K562 (cell line): ENCODE measurements at regions not wholly inside any gene's neighbourhood (a gene's known extent, or its start where the extent isn't known, plus 50 kb on each side); places are given as distances from the start of the nearest gene placed in this dataset.
A peak's percentile ranks its signal among the peaks of the same experiment; 100 is the strongest.

Experiments
- ARID3B ChIP-seq: fragments of 250-450 bp; sonication (Bioruptor Pico); IDR thresholded peaks from 2 replicates; pipeline ENCODE4 v1.4.0; 2020; ENCODE audit warnings: borderline replicate concordance
- CBFA2T2 ChIP-seq: fragments of 450-650 bp; conservative IDR thresholded peaks from 2 replicates; pipeline ENCODE4 v1.6.1; 2017; ENCODE audit warnings: mild to moderate bottlenecking
- EHMT2 ChIP-seq: fragments of 450-650 bp; IDR thresholded peaks from 2 replicates; pipeline ENCODE4 v1.6.1; 2018; ENCODE audit warnings: antibody characterized with exemption
- ELF1 ChIP-seq: fragments of 200-800 bp; sonication (Bioruptor generic); IDR thresholded peaks from 2 replicates; pipeline ENCODE4 v1.6.1; 2016; ENCODE audit warnings: missing genetic modification characterization, missing compliant biosample characterization
- HINFP ChIP-seq: fragments of 450-650 bp; conservative IDR thresholded peaks from 2 replicates; pipeline ENCODE4 v1.6.1; 2016; ENCODE audit warnings: missing genetic modification characterization, low read depth, mild to moderate bottlenecking, control low read depth, missing compliant biosample characterization
- KDM4B ChIP-seq, 2 experiments: fragments of 450-650 bp in 1 of 2; sonication (generic) in 1 of 2; IDR thresholded peaks; 2 replicates each; pipeline ENCODE4 v1.6.1; 2016 to 2017; ENCODE audit warnings: borderline replicate concordance in 2 of 2, antibody characterized with exemption in 1 of 2, low read depth in 1 of 2, mild to moderate bottlenecking in 1 of 2
- MCM3 ChIP-seq: fragments of 450-650 bp; IDR thresholded peaks from 2 replicates; pipeline ENCODE4 v1.6.1; 2016
- NCOA4 ChIP-seq: fragments of 450-650 bp; IDR thresholded peaks from 2 replicates; pipeline ENCODE4 v1.6.1; 2018; ENCODE audit warnings: mild to moderate bottlenecking; ENCODE audit not compliant: partially characterized antibody
- NCOR1 ChIP-seq: fragments of 450-650 bp; IDR thresholded peaks from 2 replicates; pipeline ENCODE4 v1.6.1; 2016; ENCODE audit warnings: mild to moderate bottlenecking, moderate library complexity
- NFATC3 ChIP-seq: fragments of 450-650 bp; IDR thresholded peaks from 2 replicates; pipeline ENCODE4 v1.6.1; 2017; ENCODE audit warnings: mild to moderate bottlenecking
- PTTG1 ChIP-seq: fragments of 450-650 bp; IDR thresholded peaks from 2 replicates; pipeline ENCODE4 v1.6.1; 2016; ENCODE audit warnings: low read depth, mild to moderate bottlenecking, missing genetic modification characterization, missing compliant biosample characterization
- RAD51 ChIP-seq: fragments of 450-650 bp; IDR thresholded peaks from 2 replicates; pipeline ENCODE4 v1.7.1; 2016; ENCODE audit warnings: low read depth, mild to moderate bottlenecking, borderline replicate concordance
- SMARCB1 ChIP-seq: IDR thresholded peaks from 2 replicates; pipeline ENCODE4 v1.6.1; 2011; ENCODE audit warnings: improper control_type of control experiment, low read depth; ENCODE audit not compliant: insufficient read length
- SP2 ChIP-seq: IDR thresholded peaks from 2 replicates; pipeline ENCODE4 v1.6.1; 2011; ENCODE audit warnings: mild to moderate bottlenecking, low read depth, low read length, moderate library complexity; ENCODE audit not compliant: poor library complexity, severe bottlenecking; ENCODE audit errors: extremely low read depth
- STAT5A ChIP-seq: IDR thresholded peaks from 2 replicates; pipeline ENCODE4 v1.6.1; 2012; ENCODE audit warnings: low read length, inconsistent platforms, borderline replicate concordance
- ZBTB7A ChIP-seq: IDR thresholded peaks from 2 replicates; pipeline ENCODE4 v1.6.1; 2011; ENCODE audit warnings: low read depth, mild to moderate bottlenecking, low read length, moderate library complexity, borderline replicate concordance; ENCODE audit not compliant: control insufficient read depth
- TF ChIP-seq, protein P1 (sequence below): fragments of 450-650 bp; IDR thresholded peaks from 2 replicates; pipeline ENCODE4 v1.6.1; 2017; ENCODE audit warnings: antibody characterized with exemption, mild to moderate bottlenecking

GRCh38 chr3:99066863-99067262 lies 165.4 kb upstream of the DCBLD2 start (continued):
- TF ChIP-seq, protein P1, sequence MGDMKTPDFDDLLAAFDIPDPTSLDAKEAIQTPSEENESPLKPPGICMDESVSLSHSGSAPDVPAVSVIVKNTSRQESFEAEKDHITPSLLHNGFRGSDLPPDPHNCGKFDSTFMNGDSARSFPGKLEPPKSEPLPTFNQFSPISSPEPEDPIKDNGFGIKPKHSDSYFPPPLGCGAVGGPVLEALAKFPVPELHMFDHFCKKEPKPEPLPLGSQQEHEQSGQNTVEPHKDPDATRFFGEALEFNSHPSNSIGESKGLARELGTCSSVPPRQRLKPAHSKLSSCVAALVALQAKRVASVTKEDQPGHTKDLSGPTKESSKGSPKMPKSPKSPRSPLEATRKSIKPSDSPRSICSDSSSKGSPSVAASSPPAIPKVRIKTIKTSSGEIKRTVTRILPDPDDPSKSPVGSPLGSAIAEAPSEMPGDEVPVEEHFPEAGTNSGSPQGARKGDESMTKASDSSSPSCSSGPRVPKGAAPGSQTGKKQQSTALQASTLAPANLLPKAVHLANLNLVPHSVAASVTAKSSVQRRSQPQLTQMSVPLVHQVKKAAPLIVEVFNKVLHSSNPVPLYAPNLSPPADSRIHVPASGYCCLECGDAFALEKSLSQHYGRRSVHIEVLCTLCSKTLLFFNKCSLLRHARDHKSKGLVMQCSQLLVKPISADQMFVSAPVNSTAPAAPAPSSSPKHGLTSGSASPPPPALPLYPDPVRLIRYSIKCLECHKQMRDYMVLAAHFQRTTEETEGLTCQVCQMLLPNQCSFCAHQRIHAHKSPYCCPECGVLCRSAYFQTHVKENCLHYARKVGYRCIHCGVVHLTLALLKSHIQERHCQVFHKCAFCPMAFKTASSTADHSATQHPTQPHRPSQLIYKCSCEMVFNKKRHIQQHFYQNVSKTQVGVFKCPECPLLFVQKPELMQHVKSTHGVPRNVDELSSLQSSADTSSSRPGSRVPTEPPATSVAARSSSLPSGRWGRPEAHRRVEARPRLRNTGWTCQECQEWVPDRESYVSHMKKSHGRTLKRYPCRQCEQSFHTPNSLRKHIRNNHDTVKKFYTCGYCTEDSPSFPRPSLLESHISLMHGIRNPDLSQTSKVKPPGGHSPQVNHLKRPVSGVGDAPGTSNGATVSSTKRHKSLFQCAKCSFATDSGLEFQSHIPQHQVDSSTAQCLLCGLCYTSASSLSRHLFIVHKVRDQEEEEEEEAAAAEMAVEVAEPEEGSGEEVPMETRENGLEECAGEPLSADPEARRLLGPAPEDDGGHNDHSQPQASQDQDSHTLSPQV: no peak
- TF ChIP-seq SP2: no peak
- TF ChIP-seq STAT5A: peak; percentile 18; the same call in 1 of the 2 replicates
- TF ChIP-seq ARID3B (CRISPR knock-in tag): no peak
- TF ChIP-seq MCM3: no peak
- no peak for TF ChIP-seq NCOR1
- TF ChIP-seq CBFA2T2: peak; percentile 28; the same call in 1 of the 2 replicates
- TF ChIP-seq SMARCB1: no peak
- TF ChIP-seq ZBTB7A: no peak
- no peak for TF ChIP-seq EHMT2
- no peak for TF ChIP-seq NFATC3
- no peak for TF ChIP-seq KDM4B (IDR thresholded peaks at IDR 0.05; ENCODE audit: borderline replicate concordance in 2 of 2, low read depth in 1 of 2)
- TF ChIP-seq PTTG1 (tag): no peak
- TF ChIP-seq NCOA4: no peak
- TF ChIP-seq ELF1 (tag): no peak
- no peak for TF ChIP-seq HINFP (tag)
- TF ChIP-seq RAD51: no peak
